ENCODE measurements at regions not wholly inside any gene's neighbourhood (a gene's known extent, or its start where the extent isn't known, plus 50 kb on each side); places are given as distances from the start of the nearest gene placed in this dataset.

DNA sequence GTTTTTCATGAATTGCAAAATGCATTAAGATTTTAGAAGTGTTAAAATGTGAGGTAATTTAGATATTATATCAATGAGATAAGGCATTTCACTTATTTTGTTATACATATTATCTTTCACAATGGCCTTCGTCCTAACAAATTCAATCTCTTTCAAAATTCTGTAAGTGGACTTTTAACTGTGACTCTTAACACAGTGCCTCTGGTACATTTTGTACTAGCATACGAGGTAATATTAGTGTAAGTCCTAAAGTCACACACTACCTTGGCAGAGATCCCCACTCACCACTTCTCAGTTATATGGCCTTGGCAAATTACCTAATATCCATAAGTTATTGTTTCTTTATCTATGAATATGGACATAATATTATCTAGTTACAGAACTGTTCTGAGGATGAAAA is 101.3 kb upstream of the SLITRK6 start:
- Histone ChIP-seq H4K20me1 (ENCODE audit: control insufficient read depth, insufficient read depth, insufficient read length) (no peaks in the 10 kb centered on the region), H2AFZ (ENCODE audit: low read length) (no peak overlapping the region), H2BK120ac (ENCODE audit: low read depth, low read length, poor library complexity, severe bottlenecking) (no peak overlapping the region), H4K91ac (ENCODE audit: insufficient read length, low read depth, low read length) (no peak overlapping the region), H3K79me1 (ENCODE audit: insufficient read depth, low read depth, low read length, poor library complexity, severe bottlenecking) (no peaks in the 10 kb centered on the region), H3K23ac (ENCODE audit: insufficient read length, low read depth, low read length) (no peak overlapping the region), H2BK20ac (ENCODE audit: low read depth, low read length, poor library complexity, severe bottlenecking) (no peak overlapping the region), H4K5ac (ENCODE audit: insufficient read length, low read depth, low read length) (no peak overlapping the region), H2BK15ac (ENCODE audit: low read depth, low read length) (no peak overlapping the region), H3K18ac (ENCODE audit: insufficient read length, low read depth, low read length) (no peak overlapping the region), H3K9ac (ENCODE audit: extremely low read depth, insufficient read length, low read length) (no peak overlapping the region), H3K14ac (ENCODE audit: insufficient read depth, low read length) (no peak overlapping the region), H3K23me2 (ENCODE audit: insufficient read length, low read depth, low read length, poor library complexity, severe bottlenecking) (no peaks in the 10 kb centered on the region), H3K27me3 (ENCODE audit: insufficient read depth, low read length) (no peaks in the 10 kb centered on the region), H3K4me2 (ENCODE audit: insufficient read depth, insufficient read length, low read length) (no peak overlapping the region), H2AK5ac (ENCODE audit: insufficient read length, low read length) (no peak overlapping the region), H3K79me2 (ENCODE audit: insufficient read depth, low read length) (no peaks in the 10 kb centered on the region), H3K27ac (ENCODE audit: insufficient read length, low read depth, low read length) (no peak overlapping the region), H3K4me1 (ENCODE audit: insufficient read depth, low read length) (no peaks in the 10 kb centered on the region), H3K4ac (ENCODE audit: low read depth, low read length) (no peak overlapping the region), H3K9me3 (ENCODE audit: control insufficient read depth, low read depth, low read length) (no peaks in the 10 kb centered on the region), H3T11ph (ENCODE audit: low read length) (no peak overlapping the region), H4K8ac (replicated peaks; ENCODE audit: insufficient read length, low read depth, low read length) (no peak overlapping the region), H3K56ac (ENCODE audit: insufficient read length, low read depth, low read length) (no peak overlapping the region), H2BK5ac (ENCODE audit: insufficient read length, low read length) (no peak overlapping the region), H2BK12ac (ENCODE audit: insufficient read length, low read depth, low read length) (no peak overlapping the region)
- Mint-ChIP-seq H3K4me1 (no peaks in the 10 kb centered on the region), H3K9me3 (no peaks in the 10 kb centered on the region; a peak in 1 of 5 replicates), H3K27me3 (ENCODE audit: low read depth) (no peaks in the 10 kb centered on the region; the same call in 1 of the 2 replicates), H3K4me3 (no peak overlapping the region), H3K36me3 (ENCODE audit: insufficient read depth in 1 of 3, low read depth in 3 of 3) (no peaks in the 10 kb centered on the region), H3K27ac (no peak overlapping the region)
- TF ChIP-seq, protein P1, sequence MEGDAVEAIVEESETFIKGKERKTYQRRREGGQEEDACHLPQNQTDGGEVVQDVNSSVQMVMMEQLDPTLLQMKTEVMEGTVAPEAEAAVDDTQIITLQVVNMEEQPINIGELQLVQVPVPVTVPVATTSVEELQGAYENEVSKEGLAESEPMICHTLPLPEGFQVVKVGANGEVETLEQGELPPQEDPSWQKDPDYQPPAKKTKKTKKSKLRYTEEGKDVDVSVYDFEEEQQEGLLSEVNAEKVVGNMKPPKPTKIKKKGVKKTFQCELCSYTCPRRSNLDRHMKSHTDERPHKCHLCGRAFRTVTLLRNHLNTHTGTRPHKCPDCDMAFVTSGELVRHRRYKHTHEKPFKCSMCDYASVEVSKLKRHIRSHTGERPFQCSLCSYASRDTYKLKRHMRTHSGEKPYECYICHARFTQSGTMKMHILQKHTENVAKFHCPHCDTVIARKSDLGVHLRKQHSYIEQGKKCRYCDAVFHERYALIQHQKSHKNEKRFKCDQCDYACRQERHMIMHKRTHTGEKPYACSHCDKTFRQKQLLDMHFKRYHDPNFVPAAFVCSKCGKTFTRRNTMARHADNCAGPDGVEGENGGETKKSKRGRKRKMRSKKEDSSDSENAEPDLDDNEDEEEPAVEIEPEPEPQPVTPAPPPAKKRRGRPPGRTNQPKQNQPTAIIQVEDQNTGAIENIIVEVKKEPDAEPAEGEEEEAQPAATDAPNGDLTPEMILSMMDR (conservative IDR thresholded peaks at IDR 0.05) = no peak
- DNase-seq = no peak
- no CpG with 5 or more reads among the region's 2 CpGs for WGBS (ENCODE audit: extremely low coverage, insufficient read length, low lambda C conversion rate)

Data from H9 (cell line).